Gastrocnemius medialis (tissue), 4 donors: ENCODE measurements at regions not wholly inside any gene's neighbourhood (a gene's known extent, or its start where the extent isn't known, plus 50 kb on each side); places are given as distances from the start of the nearest gene placed in this dataset.

Experiments
- ATAC-seq, 2 donors: fragments of 150-250 bp; one replicate each; pipeline ENCODE4 v1.9.1; 2016
- DNase-seq, 2 donors: peaks; one replicate each; pipeline ENCODE4 v3.0.0-alpha.2; 2019
- H3K27ac ChIP-seq, 4 donors: fragments of 200-600 bp; sonication (generic); 1 replicate in 1 of 4; 2 replicates in 3 of 4; pipeline ENCODE4 v1.5.1; 2016 to 2018; ENCODE audit warnings: mild to moderate bottlenecking in 2 of 4, moderate library complexity in 1 of 4
- H3K27me3 ChIP-seq, 3 donors: fragments of 200-600 bp; sonication (generic) in 2 of 3; 1 replicate in 1 of 3; 2 replicates in 2 of 3; pipeline versions ENCODE4 v1.5.1 to v1.6.0; 2016 to 2019; ENCODE audit warnings: mild to moderate bottlenecking in 1 of 3, moderate library complexity in 1 of 3
- H3K36me3 ChIP-seq, 2 donors: fragments of 200-600 bp; sonication (generic) in 1 of 2; one replicate each; pipeline ENCODE4 v1.5.1; 2017 to 2018
- H3K4me1 ChIP-seq, 2 donors: fragments of 200-600 bp; sonication (generic) in 1 of 2; one replicate each; pipeline ENCODE4 v1.5.1; 2016 to 2017; ENCODE audit warnings: mild to moderate bottlenecking in 2 of 2
- H3K4me3 ChIP-seq, 4 donors: fragments of 200-600 bp; sonication (generic) in 3 of 4; 1 replicate in 1 of 4; 2 replicates in 3 of 4; pipeline ENCODE4 v1.5.1; 2016 to 2019; ENCODE audit warnings: mild to moderate bottlenecking in 2 of 4
- H3K9me3 ChIP-seq, 3 donors: fragments of 200-600 bp; sonication (generic) in 2 of 3; 1 replicate in 1 of 3; 2 replicates in 2 of 3; pipeline ENCODE4 v1.5.1; 2016 to 2019
- POLR2A ChIP-seq, 2 donors: fragments of 450-650 bp; IDR thresholded peaks; one replicate each; pipeline ENCODE4 v1.6.1; 2017; ENCODE audit warnings: antibody characterized with exemption in 2 of 2, mild to moderate bottlenecking in 2 of 2, moderate library complexity in 2 of 2
- in situ Hi-C, 4 donors: fragments of 200-750 bp; cut with MboI; loops; one replicate each; pipeline versions ENCODE4 v1.15.0 to v1.8.0; 2017; ENCODE audit warnings: low sequenced_read_pairs in 4 of 4
- intact Hi-C: fragments of 100-400 bp; cut with DNase I; formaldehyde crosslinking; loops from one replicate; pipeline ENCODE4 v1.15.1; 2023; ENCODE audit warnings: low total_unique reads
- TF ChIP-seq, protein P1 (sequence below), 5 experiments: fragments of 450-650 bp in 3 of 5; fragments of 200-600 bp in 2 of 5; sonication (generic) in 2 of 5; IDR thresholded peaks in 4 of 5; conservative IDR thresholded peaks in 1 of 5; 1 replicate in 4 of 5; 2 replicates in 1 of 5; pipeline ENCODE4 v1.5.1; 2016 to 2019; ENCODE audit warnings: antibody characterized with exemption in 5 of 5, mild to moderate bottlenecking in 3 of 5, moderate library complexity in 3 of 5

- intact Hi-C loops: no loop called here
- Histone ChIP-seq H3K9me3 (no peaks in the 10 kb centered on the region), H3K36me3 (no peaks in the 10 kb centered on the region), H3K4me1 (peaks cover 0 to 12% of the 10 kb centered on the region in 2 donors), H3K27me3 (no peaks in the 10 kb centered on the region), H3K4me3 (no peak overlapping the region), H3K27ac (no peak overlapping the region)
- ATAC-seq (no peak), DNase-seq (no peak)
- in situ Hi-C loops: no loop called here
- TF ChIP-seq, protein P1, sequence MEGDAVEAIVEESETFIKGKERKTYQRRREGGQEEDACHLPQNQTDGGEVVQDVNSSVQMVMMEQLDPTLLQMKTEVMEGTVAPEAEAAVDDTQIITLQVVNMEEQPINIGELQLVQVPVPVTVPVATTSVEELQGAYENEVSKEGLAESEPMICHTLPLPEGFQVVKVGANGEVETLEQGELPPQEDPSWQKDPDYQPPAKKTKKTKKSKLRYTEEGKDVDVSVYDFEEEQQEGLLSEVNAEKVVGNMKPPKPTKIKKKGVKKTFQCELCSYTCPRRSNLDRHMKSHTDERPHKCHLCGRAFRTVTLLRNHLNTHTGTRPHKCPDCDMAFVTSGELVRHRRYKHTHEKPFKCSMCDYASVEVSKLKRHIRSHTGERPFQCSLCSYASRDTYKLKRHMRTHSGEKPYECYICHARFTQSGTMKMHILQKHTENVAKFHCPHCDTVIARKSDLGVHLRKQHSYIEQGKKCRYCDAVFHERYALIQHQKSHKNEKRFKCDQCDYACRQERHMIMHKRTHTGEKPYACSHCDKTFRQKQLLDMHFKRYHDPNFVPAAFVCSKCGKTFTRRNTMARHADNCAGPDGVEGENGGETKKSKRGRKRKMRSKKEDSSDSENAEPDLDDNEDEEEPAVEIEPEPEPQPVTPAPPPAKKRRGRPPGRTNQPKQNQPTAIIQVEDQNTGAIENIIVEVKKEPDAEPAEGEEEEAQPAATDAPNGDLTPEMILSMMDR (IDR thresholded peaks at IDR 0.05 in 4 of 5, conservative IDR thresholded peaks at IDR 0.05 in 1 of 5): no peak
- no peak for TF ChIP-seq POLR2A (IDR thresholded peaks at IDR 0.05)
These were observed 96.5 kb upstream of the DNAJC19 start for GRCh38 chr3:181086011-181086410.

DNA sequence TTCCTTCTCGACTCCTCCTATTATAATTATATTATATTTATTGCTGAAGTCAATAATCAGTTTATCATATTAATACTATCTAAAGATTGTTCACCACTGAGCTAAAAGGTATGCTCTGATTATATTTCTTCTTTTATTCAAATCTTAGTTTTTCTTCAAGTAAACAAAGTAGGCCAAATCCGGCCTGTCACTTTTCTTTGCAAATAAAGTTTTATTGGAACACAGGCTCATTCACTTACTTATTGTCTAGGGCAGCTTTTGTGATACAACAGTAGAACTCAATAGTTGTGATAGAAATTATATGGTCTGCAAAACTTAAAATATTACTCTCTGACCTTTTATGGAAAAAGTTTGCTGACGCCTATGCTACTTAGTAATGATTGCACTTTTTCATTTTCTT lies 92.4 kb upstream of the DNAJC19 start:
- TF ChIP-seq POLR2A (IDR thresholded peaks at IDR 0.05): no peak
- TF ChIP-seq, protein P1 (IDR thresholded peaks at IDR 0.05 in 4 of 5, conservative IDR thresholded peaks at IDR 0.05 in 1 of 5): no peak
- intact Hi-C loops: no loop called here

DNA sequence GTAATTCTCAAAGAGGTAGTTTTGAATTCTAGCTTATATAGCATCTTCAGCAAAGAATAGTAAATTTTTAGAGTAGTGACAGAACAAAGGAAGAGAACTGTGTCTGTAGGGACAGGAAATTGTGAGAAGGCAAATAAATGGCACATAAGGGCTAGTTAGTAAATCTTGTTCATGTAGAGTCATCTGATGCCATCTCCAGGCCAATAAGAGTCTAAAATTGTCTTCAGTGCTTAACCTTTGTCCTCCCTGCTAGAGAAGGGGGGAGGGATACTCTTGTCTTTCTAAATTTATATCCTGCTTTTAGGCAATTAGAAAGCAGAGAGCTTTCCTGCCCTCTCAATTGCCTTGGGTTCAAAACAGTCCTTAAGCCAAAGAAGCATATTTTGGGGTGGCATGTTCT lies 87.0 kb upstream of the DNAJC19 start:
- Histone ChIP-seq H3K4me3 (no peak overlapping the region), H3K27me3 (no peaks in the 10 kb centered on the region), H3K9me3 (no peaks in the 10 kb centered on the region), H3K4me1 (peaks cover 10 to 11% of the 10 kb centered on the region in 2 donors), H3K27ac (no peak overlapping the region), H3K36me3 (no peaks in the 10 kb centered on the region)
- in situ Hi-C loops (no loop called here), intact Hi-C loops (loop anchor here (10.0 kb wide), 1 partner anchor 272 kb away; no protein-coding TSS in a partner anchor)
- no peak for TF ChIP-seq POLR2A (IDR thresholded peaks at IDR 0.05)
- TF ChIP-seq, protein P1 (IDR thresholded peaks at IDR 0.05 in 4 of 5, conservative IDR thresholded peaks at IDR 0.05 in 1 of 5): no peak
- ATAC-seq (no peak), DNase-seq (no peak)

More for the DNA sequence above, 92.4 kb upstream of the DNAJC19 start:
- Histone ChIP-seq H3K27ac (no peak overlapping the region), H3K27me3 (no peaks in the 10 kb centered on the region), H3K9me3 (no peaks in the 10 kb centered on the region), H3K36me3 (no peaks in the 10 kb centered on the region), H3K4me1 (peaks cover under 1 to 7% of the 10 kb centered on the region in 2 donors), H3K4me3 (no peak overlapping the region)
- DNase-seq (no peak), ATAC-seq (no peak)
- in situ Hi-C loops: no loop called here

DNA sequence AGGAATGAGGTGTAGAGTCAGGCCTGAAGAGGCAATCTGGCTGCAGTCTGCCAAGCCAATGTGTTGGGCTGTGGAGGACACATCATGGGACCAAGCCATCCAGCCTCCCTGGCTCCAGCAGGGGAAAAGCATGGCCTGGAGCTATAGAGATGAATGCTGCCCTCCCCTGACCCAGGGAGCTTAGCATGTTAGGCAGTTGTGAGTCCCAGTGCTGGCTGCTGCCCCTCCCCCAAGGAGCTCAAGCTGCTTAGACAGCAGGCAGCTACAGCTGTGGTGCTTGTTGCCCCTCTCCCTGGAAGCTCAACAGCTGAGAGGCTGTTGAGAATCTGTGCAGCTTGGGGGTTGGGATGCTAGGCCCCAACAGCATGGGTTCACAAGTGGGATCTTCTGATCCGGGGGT lies 85.6 kb upstream of the DNAJC19 start:
- Histone ChIP-seq H3K4me1 (peaks cover 10 to 11% of the 10 kb centered on the region in 2 donors), H3K27me3 (no peaks in the 10 kb centered on the region), H3K27ac (no peak overlapping the region), H3K4me3 (no peak overlapping the region), H3K36me3 (no peaks in the 10 kb centered on the region), H3K9me3 (no peaks in the 10 kb centered on the region)
- TF ChIP-seq, protein P1 (IDR thresholded peaks at IDR 0.05 in 4 of 5, conservative IDR thresholded peaks at IDR 0.05 in 1 of 5): no peak
- no peak for TF ChIP-seq POLR2A (IDR thresholded peaks at IDR 0.05)
- intact Hi-C loops (loop anchor here (10.0 kb wide), 1 partner anchor 270 kb away; no protein-coding TSS in a partner anchor), in situ Hi-C loops (no loop called here)
- DNase-seq (no peak), ATAC-seq (no peak)
